Loucy (cell line): ENCODE measurements at regions not wholly inside any gene's neighbourhood (a gene's known extent, or its start where the extent isn't known, plus 50 kb on each side); places are given as distances from the start of the nearest gene placed in this dataset.

Experiments used
- CTCF ChIP-seq: fragments of 200-600 bp; sonication (generic); conservative IDR thresholded peaks from 2 replicates; pipeline ENCODE4 v1.5.1; 2014; ENCODE audit warnings: mild to moderate bottlenecking, antibody characterized with exemption, low read length
- EZH2phosphoT487 ChIP-seq: fragments of 200-600 bp; IDR thresholded peaks from 2 replicates; pipeline ENCODE4 v1.6.1; 2018; ENCODE audit warnings: antibody characterized with exemption, mild to moderate bottlenecking, moderate library complexity, borderline replicate concordance

GRCh38 chr7:52455571-52455970 lies 579.9 kb upstream of the POM121L12 start:
- no peak for TF ChIP-seq CTCF
- no peak for TF ChIP-seq EZH2phosphoT487
